ENCODE measurements at regions not wholly inside any gene's neighbourhood (a gene's known extent, or its start where the extent isn't known, plus 50 kb on each side); places are given as distances from the start of the nearest gene placed in this dataset.

DNA sequence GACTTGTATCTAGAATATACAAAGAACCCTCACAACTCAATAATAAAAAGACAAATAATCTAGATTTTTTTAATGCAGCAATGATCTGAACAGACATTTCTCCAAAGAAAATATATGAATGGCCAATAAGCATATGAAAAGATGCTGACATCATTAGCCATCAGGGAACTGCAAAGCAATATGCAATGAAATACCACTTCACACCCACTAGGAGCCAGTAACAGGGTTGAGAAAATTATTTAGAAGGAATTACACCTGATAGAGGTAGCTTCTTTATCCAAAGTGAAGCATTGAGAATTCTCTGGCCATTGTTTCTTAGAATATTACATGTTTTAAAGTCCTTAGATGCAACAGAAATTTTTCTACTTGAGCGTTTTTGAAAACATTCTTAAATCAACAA lies 316.9 kb downstream of the KCNN2 start:
- Histone ChIP-seq H3K36me3 (ENCODE audit: insufficient read depth, low read length, poor library complexity, severe bottlenecking) (no peaks in the 10 kb centered on the region), H3K27ac (ENCODE audit: low read depth, low read length, poor library complexity, severe bottlenecking) (no peak overlapping the region), H3K4me1 (ENCODE audit: insufficient read depth, low read length, poor library complexity, severe bottlenecking) (no peaks in the 10 kb centered on the region), H3K4me3 (ENCODE audit: low read depth, low read length, poor library complexity, severe bottlenecking) (no peak overlapping the region), H3K27me3 (replicated peaks; ENCODE audit: insufficient read depth, low read depth, low read length, poor library complexity) (no peaks in the 10 kb centered on the region), H3K9me3 (ENCODE audit: low read depth, low read length, poor library complexity, severe bottlenecking) (no peaks in the 10 kb centered on the region)
- ChIA-PET CTCF (no interaction called here), POLR2A (ENCODE audit: low non-redundant PET) (no interaction called here)
- intact Hi-C loops (cut with micrococcal nuclease; ENCODE audit: unreplicated experiment) = no loop called here
- DNase-seq (ENCODE audit: low spot score) = no peak
- TF ChIP-seq, protein P1, sequence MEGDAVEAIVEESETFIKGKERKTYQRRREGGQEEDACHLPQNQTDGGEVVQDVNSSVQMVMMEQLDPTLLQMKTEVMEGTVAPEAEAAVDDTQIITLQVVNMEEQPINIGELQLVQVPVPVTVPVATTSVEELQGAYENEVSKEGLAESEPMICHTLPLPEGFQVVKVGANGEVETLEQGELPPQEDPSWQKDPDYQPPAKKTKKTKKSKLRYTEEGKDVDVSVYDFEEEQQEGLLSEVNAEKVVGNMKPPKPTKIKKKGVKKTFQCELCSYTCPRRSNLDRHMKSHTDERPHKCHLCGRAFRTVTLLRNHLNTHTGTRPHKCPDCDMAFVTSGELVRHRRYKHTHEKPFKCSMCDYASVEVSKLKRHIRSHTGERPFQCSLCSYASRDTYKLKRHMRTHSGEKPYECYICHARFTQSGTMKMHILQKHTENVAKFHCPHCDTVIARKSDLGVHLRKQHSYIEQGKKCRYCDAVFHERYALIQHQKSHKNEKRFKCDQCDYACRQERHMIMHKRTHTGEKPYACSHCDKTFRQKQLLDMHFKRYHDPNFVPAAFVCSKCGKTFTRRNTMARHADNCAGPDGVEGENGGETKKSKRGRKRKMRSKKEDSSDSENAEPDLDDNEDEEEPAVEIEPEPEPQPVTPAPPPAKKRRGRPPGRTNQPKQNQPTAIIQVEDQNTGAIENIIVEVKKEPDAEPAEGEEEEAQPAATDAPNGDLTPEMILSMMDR (conservative IDR thresholded peaks at IDR 0.05; ENCODE audit: low read depth, low read length) = no peak
- TF ChIP-seq EZH2 (IDR thresholded peaks at IDR 0.05; ENCODE audit: borderline replicate concordance, low read depth, low read length, poor library complexity, severe bottlenecking) = no peak
- BruUV-seq (replicated peaks) = no TSS peak

DNA sequence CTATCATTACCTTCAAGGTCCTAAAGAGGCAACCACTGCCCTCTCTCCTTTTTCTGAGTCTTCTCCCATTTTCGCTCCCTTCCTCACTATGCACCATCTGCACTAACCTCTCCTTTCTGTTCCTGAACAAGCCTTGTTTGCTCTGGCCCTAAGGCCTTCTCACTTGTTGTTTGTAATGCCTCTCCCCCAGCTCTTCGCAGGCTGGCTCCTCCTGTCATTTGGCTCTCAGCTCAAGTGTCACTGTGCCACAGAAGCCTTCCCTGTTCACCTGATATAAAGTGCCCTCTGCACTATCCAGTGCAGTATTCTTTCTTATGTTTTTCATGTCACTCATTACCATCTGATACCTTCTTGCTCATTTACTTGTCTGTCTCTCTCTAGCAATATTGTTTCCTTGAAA lies 303.7 kb downstream of the KCNN2 start:
- Histone ChIP-seq H3K4me3 (ENCODE audit: low read depth, low read length, poor library complexity, severe bottlenecking) (no peak overlapping the region), H3K36me3 (ENCODE audit: insufficient read depth, low read length, poor library complexity, severe bottlenecking) (no peaks in the 10 kb centered on the region), H3K27ac (ENCODE audit: low read depth, low read length, poor library complexity, severe bottlenecking) (no peak overlapping the region), H3K4me1 (ENCODE audit: insufficient read depth, low read length, poor library complexity, severe bottlenecking) (no peaks in the 10 kb centered on the region), H3K27me3 (replicated peaks; ENCODE audit: insufficient read depth, low read depth, low read length, poor library complexity) (no peaks in the 10 kb centered on the region), H3K9me3 (ENCODE audit: low read depth, low read length, poor library complexity, severe bottlenecking) (no peaks in the 10 kb centered on the region)
- TF ChIP-seq, protein P1 (conservative IDR thresholded peaks at IDR 0.05; ENCODE audit: low read depth, low read length) = no peak
- no peak for TF ChIP-seq EZH2 (IDR thresholded peaks at IDR 0.05; ENCODE audit: borderline replicate concordance, low read depth, low read length, poor library complexity, severe bottlenecking)
- intact Hi-C loops (cut with micrococcal nuclease; ENCODE audit: unreplicated experiment) = no loop called here
- CTCF ChIA-PET = no interaction called here
- no TSS peak for BruUV-seq (replicated peaks)
- DNase-seq (ENCODE audit: low spot score) = no peak
- POLR2A ChIA-PET (ENCODE audit: low non-redundant PET) = no interaction called here

DNA sequence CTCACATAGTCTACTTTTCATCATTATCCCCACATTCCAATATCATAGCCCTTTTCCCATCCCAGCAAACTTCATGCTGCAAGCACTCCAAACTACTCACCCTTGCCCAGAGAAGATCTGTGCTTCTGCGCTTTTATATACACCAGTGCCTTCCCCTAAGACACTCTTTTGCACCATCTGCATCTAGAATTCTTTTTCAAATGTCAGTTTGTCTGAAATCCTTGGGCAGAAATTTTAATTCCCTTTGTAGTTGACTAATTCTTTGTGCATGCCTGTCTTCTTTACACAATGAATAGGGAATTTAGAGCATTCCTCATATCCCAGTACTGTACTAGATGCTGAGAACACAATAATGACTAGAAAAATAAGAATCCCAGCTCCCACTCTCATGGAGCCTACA lies 298.9 kb downstream of the KCNN2 start:
- intact Hi-C loops (cut with micrococcal nuclease; ENCODE audit: unreplicated experiment) = no loop called here
- TF ChIP-seq, protein P1 (conservative IDR thresholded peaks at IDR 0.05; ENCODE audit: low read depth, low read length) = no peak
- TF ChIP-seq EZH2 (IDR thresholded peaks at IDR 0.05; ENCODE audit: borderline replicate concordance, low read depth, low read length, poor library complexity, severe bottlenecking) = no peak
- no TSS peak for BruUV-seq (replicated peaks)
- DNase-seq (ENCODE audit: low spot score) = no peak
- ChIA-PET POLR2A (ENCODE audit: low non-redundant PET) (no interaction called here), CTCF (no interaction called here)
- no peak overlapping the region for H3K27ac ChIP-seq (ENCODE audit: low read depth, low read length, poor library complexity, severe bottlenecking)
- no peak overlapping the region for H3K4me3 ChIP-seq (ENCODE audit: low read depth, low read length, poor library complexity, severe bottlenecking)
- no peaks in the 10 kb centered on the region for H3K4me1 ChIP-seq (ENCODE audit: insufficient read depth, low read length, poor library complexity, severe bottlenecking)
- no peaks in the 10 kb centered on the region for H3K27me3 ChIP-seq (replicated peaks; ENCODE audit: insufficient read depth, low read depth, low read length, poor library complexity)
- no peaks in the 10 kb centered on the region for H3K36me3 ChIP-seq (ENCODE audit: insufficient read depth, low read length, poor library complexity, severe bottlenecking)
- no peaks in the 10 kb centered on the region for H3K9me3 ChIP-seq (ENCODE audit: low read depth, low read length, poor library complexity, severe bottlenecking)

Data from A673 (cell line).